Peyer's patch (tissue), 4 donors: ENCODE measurements at regions not wholly inside any gene's neighbourhood (a gene's known extent, or its start where the extent isn't known, plus 50 kb on each side); places are given as distances from the start of the nearest gene placed in this dataset.

ENCODE experiments used
- DNase-seq, 3 donors: peaks; one replicate each; pipeline ENCODE4 v3.0.0-alpha.2; 2017 to 2019
- H3K27ac ChIP-seq, 4 donors: fragments of 200-600 bp; sonication (generic); one replicate each; pipeline ENCODE4 v1.5.1; 2016 to 2019
- H3K27me3 ChIP-seq, 2 donors: fragments of 200-600 bp; sonication (generic); one replicate each; pipeline ENCODE4 v1.5.1; 2019
- H3K36me3 ChIP-seq, 3 donors: fragments of 200-600 bp; sonication (generic); one replicate each; pipeline ENCODE4 v1.5.1; 2016 to 2019
- H3K4me1 ChIP-seq, 4 donors: fragments of 200-600 bp; sonication (generic); one replicate each; pipeline ENCODE4 v1.5.1; 2016 to 2019
- H3K4me3 ChIP-seq, 4 donors: fragments of 200-600 bp; sonication (generic); 1 replicate in 3 of 4; 2 replicates in 1 of 4; pipeline ENCODE4 v1.5.1; 2016 to 2019; ENCODE audit warnings: mild to moderate bottlenecking in 1 of 4
- H3K9me3 ChIP-seq, 4 donors: fragments of 200-600 bp; sonication (generic); one replicate each; pipeline ENCODE4 v1.5.1; 2016 to 2019; ENCODE audit warnings: mild to moderate bottlenecking in 1 of 4
- CTCF ChIP-seq, 6 experiments: fragments of 450-650 bp in 4 of 6; fragments of 200-600 bp in 2 of 6; sonication (generic) in 1 of 6; IDR thresholded peaks; one replicate each; pipeline ENCODE4 v1.5.1; 2017 to 2019; ENCODE audit warnings: antibody characterized with exemption in 6 of 6, mild to moderate bottlenecking in 3 of 6, moderate library complexity in 1 of 6
- POLR2A ChIP-seq, 2 donors: fragments of 450-650 bp; IDR thresholded peaks; one replicate each; pipeline ENCODE4 v1.5.1; 2017; ENCODE audit warnings: antibody characterized with exemption in 2 of 2, mild to moderate bottlenecking in 2 of 2, moderate library complexity in 2 of 2

- Histone ChIP-seq H3K4me3 (no peak overlapping the region), H3K27me3 (no peaks in the 10 kb centered on the region), H3K36me3 (no peaks in the 10 kb centered on the region), H3K27ac (no peak overlapping the region), H3K4me1 (no peaks in the 10 kb centered on the region), H3K9me3 (no peaks in the 10 kb centered on the region)
- DNase-seq, result no peak
- TF ChIP-seq POLR2A (IDR thresholded peaks at IDR 0.05), result no peak
- no peak for TF ChIP-seq CTCF (IDR thresholded peaks at IDR 0.05)
These were observed 1091.9 kb upstream of the EDIL3 start for GRCh38 chr5:85476617-85477016.

GRCh38 chr5:85479849-85480248 is 1095.2 kb upstream of the EDIL3 start:
- Histone ChIP-seq H3K27ac (no peak overlapping the region), H3K36me3 (no peaks in the 10 kb centered on the region), H3K4me3 (no peak overlapping the region), H3K4me1 (no peaks in the 10 kb centered on the region), H3K9me3 (no peaks in the 10 kb centered on the region), H3K27me3 (no peaks in the 10 kb centered on the region)
- DNase-seq, result no peak
- TF ChIP-seq CTCF (IDR thresholded peaks at IDR 0.05) (no peak), POLR2A (IDR thresholded peaks at IDR 0.05) (no peak)

- H3K4me3 ChIP-seq, result no peak overlapping the region
- H3K9me3 ChIP-seq, result no peaks in the 10 kb centered on the region
- H3K36me3 ChIP-seq, result no peaks in the 10 kb centered on the region
- H3K4me1 ChIP-seq, result no peaks in the 10 kb centered on the region
- no peak overlapping the region for H3K27ac ChIP-seq
- no peak for TF ChIP-seq CTCF (IDR thresholded peaks at IDR 0.05)
- TF ChIP-seq POLR2A (IDR thresholded peaks at IDR 0.05), result no peak
- H3K27me3 ChIP-seq, result no peaks in the 10 kb centered on the region
- no peak for DNase-seq
These were observed 1100.4 kb upstream of the EDIL3 start for GRCh38 chr5:85484982-85485574.

- Histone ChIP-seq H3K36me3 (no peaks in the 10 kb centered on the region), H3K27ac (no peak overlapping the region), H3K9me3 (no peaks in the 10 kb centered on the region), H3K4me3 (no peak overlapping the region), H3K4me1 (no peaks in the 10 kb centered on the region), H3K27me3 (no peaks in the 10 kb centered on the region)
- TF ChIP-seq POLR2A (IDR thresholded peaks at IDR 0.05) (no peak), CTCF (IDR thresholded peaks at IDR 0.05) (no peak)
- DNase-seq, result no peak
These were observed 1103.6 kb upstream of the EDIL3 start for GRCh38 chr5:85488295-85488694.

GRCh38 chr5:85500869-85501268 is 1116.2 kb upstream of the EDIL3 start:
- H3K4me1 ChIP-seq, result no peaks in the 10 kb centered on the region
- H3K27me3 ChIP-seq, result no peaks in the 10 kb centered on the region
- H3K27ac ChIP-seq, result no peak overlapping the region
- TF ChIP-seq CTCF (IDR thresholded peaks at IDR 0.05) (no peak), POLR2A (IDR thresholded peaks at IDR 0.05) (no peak)
- no peaks in the 10 kb centered on the region for H3K9me3 ChIP-seq
- no peak overlapping the region for H3K4me3 ChIP-seq
- no peaks in the 10 kb centered on the region for H3K36me3 ChIP-seq
- no peak for DNase-seq

- no peak overlapping the region for H3K27ac ChIP-seq
- no peaks in the 10 kb centered on the region for H3K36me3 ChIP-seq
- no peaks in the 10 kb centered on the region for H3K4me1 ChIP-seq
- TF ChIP-seq CTCF (IDR thresholded peaks at IDR 0.05) (no peak), POLR2A (IDR thresholded peaks at IDR 0.05) (no peak)
- H3K4me3 ChIP-seq, result no peak overlapping the region
- DNase-seq, result no peak
- H3K9me3 ChIP-seq, result no peaks in the 10 kb centered on the region
- no peaks in the 10 kb centered on the region for H3K27me3 ChIP-seq
These were observed 1104.8 kb upstream of the COX7C start for GRCh38 chr5:85512896-85513295.
